GM12891 (cell line): ENCODE measurements at regions not wholly inside any gene's neighbourhood (a gene's known extent, or its start where the extent isn't known, plus 50 kb on each side); places are given as distances from the start of the nearest gene placed in this dataset.

Experiments
- DNase-seq: peaks from one replicate; pipeline ENCODE4 v3.0.0; 2011; ENCODE audit warnings: low spot score; ENCODE audit not compliant: insufficient read length
- FAIRE-seq: peaks from 2 replicates; lab custom pipeline; 2011; peaks lifted over from hg19 to GRCh38; lab: Jason Lieb, UNC
- PAX5 ChIP-seq: IDR thresholded peaks from 2 replicates; pipeline ENCODE4 v1.6.1; 2011; ENCODE audit warnings: low read length, moderate library complexity, mild to moderate bottlenecking; ENCODE audit not compliant: insufficient read depth, severe bottlenecking
- POLR2A ChIP-seq: IDR thresholded peaks from 2 replicates; pipeline ENCODE4 v1.6.1; 2011; ENCODE audit warnings: low read depth, low read length, control low read depth
- POLR2AphosphoS5 ChIP-seq: IDR thresholded peaks from 2 replicates; pipeline ENCODE4 v1.6.1; 2011; ENCODE audit warnings: low read depth, low read length, control low read depth
- POU2F2 ChIP-seq: IDR thresholded peaks from 2 replicates; pipeline ENCODE4 v1.6.1; 2011; ENCODE audit warnings: low read depth, mild to moderate bottlenecking, control low read depth, low read length, moderate library complexity
- SPI1 ChIP-seq: IDR thresholded peaks from 2 replicates; pipeline ENCODE4 v1.6.1; 2011; ENCODE audit warnings: low read depth, low read length, control low read depth
- TAF1 ChIP-seq: IDR thresholded peaks from 2 replicates; pipeline ENCODE4 v1.6.1; 2011; ENCODE audit warnings: low read depth, low read length, control low read depth

DNA sequence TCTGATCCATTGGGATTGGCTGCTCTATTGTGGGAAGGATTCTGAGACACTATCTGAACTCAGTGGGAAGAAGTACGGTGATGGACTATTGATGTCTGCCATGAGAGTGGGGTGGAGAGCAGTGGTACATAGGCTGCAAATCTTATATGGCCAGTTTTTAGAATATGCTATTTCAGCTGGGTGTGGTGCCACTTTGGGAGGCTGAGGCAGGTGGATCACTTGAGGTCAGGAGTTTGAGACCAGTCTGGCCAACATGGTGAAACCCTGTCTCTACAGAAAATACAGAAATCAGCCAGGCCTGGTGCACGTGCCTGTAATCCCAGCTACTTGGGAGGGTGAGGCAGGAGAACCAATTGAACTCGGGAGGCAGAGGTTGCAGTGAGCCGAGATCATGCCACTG lies 505.9 kb downstream of the MED13L start:
- FAIRE-seq (no peak), DNase-seq (no peak)
- TF ChIP-seq POLR2AphosphoS5: no peak
- no peak for TF ChIP-seq POLR2A
- TF ChIP-seq PAX5: no peak
- no peak for TF ChIP-seq POU2F2
- TF ChIP-seq SPI1: no peak
- TF ChIP-seq TAF1: no peak

GRCh38 chr12:115771065-115771464 lies 506.4 kb downstream of the MED13L start:
- FAIRE-seq: no peak
- no peak for DNase-seq
- TF ChIP-seq POLR2A: no peak
- no peak for TF ChIP-seq POU2F2
- TF ChIP-seq PAX5: no peak
- no peak for TF ChIP-seq TAF1
- no peak for TF ChIP-seq POLR2AphosphoS5
- no peak for TF ChIP-seq SPI1

- FAIRE-seq: no peak
- TF ChIP-seq TAF1 (no peak), POLR2AphosphoS5 (no peak), POU2F2 (no peak), SPI1 (no peak), PAX5 (no peak), POLR2A (no peak)
- no peak for DNase-seq
Measured at GRCh38 chr12:115770643-115771042, 506.9 kb downstream of the MED13L start.

DNA sequence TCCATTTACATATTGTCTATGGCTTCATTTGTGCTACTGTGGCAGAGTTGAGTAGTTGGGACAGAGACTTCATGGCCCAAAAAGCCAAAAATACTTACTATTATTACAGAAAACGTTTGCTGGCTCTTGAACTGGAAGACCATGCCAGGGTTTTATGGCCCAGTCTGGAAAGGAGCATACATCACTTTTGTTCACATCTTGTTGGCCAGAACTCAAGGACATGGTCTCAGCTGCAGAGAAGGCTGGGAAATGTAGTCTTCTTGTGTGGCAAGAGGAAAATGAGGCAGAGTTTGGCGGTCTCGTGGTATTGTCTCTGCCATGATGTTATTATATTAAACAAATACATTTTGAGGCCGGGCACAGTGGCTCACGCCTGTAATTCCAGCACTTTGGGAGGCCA lies 509.6 kb downstream of the MED13L start:
- DNase-seq (no peak), FAIRE-seq (no peak)
- TF ChIP-seq POLR2AphosphoS5: no peak
- TF ChIP-seq TAF1: no peak
- no peak for TF ChIP-seq SPI1
- TF ChIP-seq POLR2A: no peak
- TF ChIP-seq POU2F2: no peak
- TF ChIP-seq PAX5: no peak

GRCh38 chr12:115763982-115764621 lies 513.4 kb downstream of the MED13L start:
- FAIRE-seq (no peak), DNase-seq (no peak)
- TF ChIP-seq PAX5 (no peak), TAF1 (no peak), POU2F2 (no peak), POLR2A (no peak), POLR2AphosphoS5 (no peak), SPI1 (no peak)

- DNase-seq (no peak), FAIRE-seq (no peak)
- TF ChIP-seq POLR2AphosphoS5 (no peak), SPI1 (no peak), POU2F2 (no peak), POLR2A (no peak), PAX5 (no peak), TAF1 (no peak)
Measured at GRCh38 chr12:115763376-115763775, 514.1 kb downstream of the MED13L start.

DNA sequence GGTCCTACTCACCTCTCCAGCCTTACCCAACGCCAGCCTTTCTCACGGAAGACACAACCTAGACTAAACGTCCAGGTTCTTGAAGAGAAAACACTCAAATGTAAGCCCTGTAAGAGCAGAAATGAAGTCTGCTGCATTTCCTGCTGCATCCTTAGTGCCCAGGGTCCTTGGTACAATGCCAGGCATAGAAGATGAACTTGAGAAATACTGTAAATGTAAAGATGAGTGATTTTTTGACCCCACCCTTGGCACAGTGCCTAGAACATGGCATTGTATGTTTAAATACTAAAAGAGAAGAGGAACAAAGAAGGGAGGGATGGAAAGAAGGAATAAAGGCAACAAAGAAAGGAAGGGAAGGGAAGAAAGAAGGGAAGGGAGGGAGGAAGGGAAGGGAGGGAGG lies 514.6 kb downstream of the MED13L start:
- no peak for DNase-seq

GRCh38 chr12:115761784-115762183 lies 515.7 kb downstream of the MED13L start:
- FAIRE-seq (no peak), DNase-seq (no peak)
- TF ChIP-seq POU2F2: no peak
- no peak for TF ChIP-seq POLR2AphosphoS5
- no peak for TF ChIP-seq POLR2A
- no peak for TF ChIP-seq PAX5
- no peak for TF ChIP-seq TAF1
- no peak for TF ChIP-seq SPI1

More for the DNA sequence above, 514.6 kb downstream of the MED13L start:
- TF ChIP-seq POU2F2 (no peak), TAF1 (no peak), PAX5 (no peak), SPI1 (no peak), POLR2AphosphoS5 (no peak)
- FAIRE-seq: no peak

DNA sequence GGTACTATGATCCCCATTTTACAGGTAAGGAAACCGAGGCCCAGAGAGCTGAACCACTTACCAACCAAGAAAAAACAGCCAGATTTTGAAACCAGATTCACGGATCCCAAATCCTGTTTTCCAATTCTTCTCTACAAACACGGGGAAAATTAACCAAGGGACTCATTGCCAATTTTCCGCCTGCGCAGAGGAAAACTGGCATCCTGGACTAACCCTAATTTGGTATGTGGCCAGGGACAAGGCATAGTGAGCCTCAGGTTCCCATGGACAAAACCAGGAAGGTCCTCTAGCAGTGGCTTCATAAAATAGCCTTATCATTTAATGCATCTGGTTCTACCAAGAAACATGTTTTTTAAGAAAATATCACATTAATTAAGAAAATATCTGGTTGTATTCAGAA lies 517.3 kb downstream of the MED13L start:
- FAIRE-seq (no peak), DNase-seq (no peak)
- TF ChIP-seq POLR2AphosphoS5 (no peak), SPI1 (no peak), POLR2A (no peak), POU2F2 (no peak), TAF1 (no peak), PAX5 (no peak)
